ENCODE measurements at regions not wholly inside any gene's neighbourhood (a gene's known extent, or its start where the extent isn't known, plus 50 kb on each side); places are given as distances from the start of the nearest gene placed in this dataset.
"Not testable (repeated sequence)": the region's sequence is repeated elsewhere in the genome, so short reads cannot be mapped to it uniquely, and the experiment has no call there.

GRCh38 chr11:122439866-122440810 lies 215.4 kb upstream of the UBASH3B start:
- FAIRE-seq: no peak

GRCh38 chr11:122436188-122436555 lies 219.3 kb upstream of the UBASH3B start:
- no peak for FAIRE-seq

DNA sequence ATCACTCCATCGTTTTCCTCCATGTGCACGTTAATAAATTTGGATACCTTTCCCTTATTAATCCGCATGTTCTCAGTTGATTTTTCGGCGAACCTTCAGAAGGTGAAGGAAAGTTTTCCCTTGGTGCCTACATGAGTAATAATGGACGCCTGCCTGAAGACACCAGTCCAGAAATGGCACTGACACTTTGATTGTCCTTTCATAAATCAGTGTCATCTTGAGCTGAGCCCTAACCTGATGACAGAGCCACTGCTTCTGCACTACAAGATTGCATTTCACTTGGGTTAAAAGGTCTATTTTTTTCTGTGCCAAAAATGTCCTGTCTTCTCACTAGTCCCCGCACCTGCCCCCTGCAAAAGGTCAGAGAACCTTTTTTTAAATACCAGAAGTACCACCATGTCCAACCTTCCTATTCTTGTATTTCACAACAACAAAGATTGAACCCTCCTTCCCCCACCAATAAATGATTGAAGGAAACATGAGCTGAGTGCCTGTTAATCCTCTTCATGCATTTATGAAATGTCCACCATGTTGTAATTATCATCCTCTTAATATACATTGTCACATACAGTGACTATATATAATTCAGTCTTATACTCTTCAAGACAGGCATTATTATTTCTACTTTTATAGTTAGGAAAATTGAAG lies 219.9 kb upstream of the UBASH3B start:
- no peak for FAIRE-seq

DNA sequence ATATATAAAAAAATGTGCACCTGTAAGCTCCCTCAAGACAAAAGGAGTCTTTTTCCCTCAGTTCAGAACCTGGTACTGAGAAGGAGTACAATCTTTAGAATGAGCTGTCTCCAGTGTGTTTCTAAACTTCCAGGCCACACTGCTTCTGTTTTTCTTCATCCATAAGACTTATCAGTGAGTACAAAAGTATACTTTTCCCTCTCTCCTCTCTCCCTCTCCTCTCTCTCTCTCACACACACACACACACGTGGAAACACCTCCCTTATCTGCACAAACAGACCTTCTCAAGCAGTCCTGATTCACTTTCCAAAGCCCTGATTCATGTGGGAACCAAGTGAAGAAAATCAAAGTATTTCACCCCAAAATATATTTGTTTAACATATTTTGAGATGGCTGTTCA lies 220.7 kb upstream of the UBASH3B start:
- FAIRE-seq: no peak

DNA sequence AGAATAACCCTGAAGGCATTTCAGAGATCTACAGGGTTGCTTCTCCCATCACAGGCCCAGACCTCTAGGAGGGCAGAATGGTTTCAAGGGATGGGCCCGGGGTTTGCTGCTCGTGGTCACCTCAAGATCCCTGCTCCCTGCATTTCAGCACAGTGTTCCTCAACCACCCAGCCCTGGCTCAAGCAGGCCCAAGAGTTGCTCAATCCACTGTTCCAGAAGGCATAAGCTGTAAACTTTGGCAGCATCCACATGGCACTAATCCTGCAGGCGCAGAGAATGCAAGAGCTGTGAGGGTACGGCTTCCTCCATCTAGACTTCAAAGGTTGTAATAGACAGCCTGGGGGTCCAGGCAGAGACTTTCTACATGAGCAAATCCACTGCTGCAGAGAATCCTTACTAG lies 225.0 kb upstream of the UBASH3B start:
- FAIRE-seq: no peak

- no peak for FAIRE-seq
These were observed 229.4 kb upstream of the UBASH3B start for GRCh38 chr11:122426073-122426472.

- FAIRE-seq: no peak
These were observed 230.9 kb upstream of the UBASH3B start for GRCh38 chr11:122424636-122425035.

GRCh38 chr11:122423886-122424285 lies 231.6 kb upstream of the UBASH3B start:
- no peak for FAIRE-seq

GRCh38 chr11:122423273-122423672 lies 232.2 kb upstream of the UBASH3B start:
- FAIRE-seq: no peak

DNA sequence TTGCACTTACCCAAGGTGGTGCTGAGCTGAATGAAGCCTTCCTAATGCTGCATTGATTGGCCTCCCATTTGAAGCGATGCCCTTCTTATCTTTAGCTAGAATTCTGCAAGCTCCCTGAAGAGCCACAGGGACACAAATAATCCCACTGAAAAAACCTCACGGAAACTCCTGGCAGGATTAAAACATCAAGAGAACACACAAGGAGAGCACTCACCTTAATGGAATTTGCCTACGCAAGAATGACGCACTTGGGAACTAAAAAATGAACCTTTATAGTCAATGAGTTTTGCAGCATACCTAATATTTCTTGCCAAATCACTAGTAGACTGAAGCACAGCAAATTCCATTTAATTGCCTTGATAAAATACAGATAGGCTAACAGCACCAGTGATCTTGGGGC lies 232.8 kb upstream of the UBASH3B start:
- no peak for FAIRE-seq

GRCh38 chr11:122421702-122422101 lies 233.8 kb upstream of the UBASH3B start:
- FAIRE-seq: no peak

GRCh38 chr11:122418032-122418431 lies 237.5 kb upstream of the UBASH3B start:
- FAIRE-seq: no peak

DNA sequence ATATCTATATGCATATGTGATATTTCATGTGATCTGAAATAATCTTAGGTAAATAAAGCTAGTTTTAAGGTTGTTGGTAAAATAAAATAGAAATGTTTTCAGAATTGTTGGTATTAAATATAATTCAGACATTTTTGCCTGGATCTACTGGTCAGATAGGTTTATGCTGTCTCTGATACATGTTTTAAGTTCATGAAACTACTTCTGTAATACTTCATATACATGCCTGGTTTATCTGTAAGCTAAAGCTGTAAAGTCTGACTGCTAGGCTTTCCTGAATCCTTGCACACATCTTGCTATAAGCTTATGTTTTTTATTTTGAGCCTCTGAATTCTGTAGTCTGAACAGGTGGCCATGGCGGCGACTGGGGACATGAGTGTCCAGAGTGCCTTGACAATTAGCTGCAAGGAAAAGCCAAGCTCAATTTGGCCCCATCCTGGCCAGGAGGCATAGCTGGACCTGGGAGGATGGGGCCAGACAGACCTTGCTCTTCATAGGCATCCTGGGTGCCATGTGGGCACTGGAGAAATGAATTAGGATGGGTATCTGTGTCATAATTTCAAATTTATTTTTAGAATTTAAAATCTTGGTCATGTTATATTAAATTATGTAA lies 241.0 kb upstream of the UBASH3B start:
- no peak for FAIRE-seq

DNA sequence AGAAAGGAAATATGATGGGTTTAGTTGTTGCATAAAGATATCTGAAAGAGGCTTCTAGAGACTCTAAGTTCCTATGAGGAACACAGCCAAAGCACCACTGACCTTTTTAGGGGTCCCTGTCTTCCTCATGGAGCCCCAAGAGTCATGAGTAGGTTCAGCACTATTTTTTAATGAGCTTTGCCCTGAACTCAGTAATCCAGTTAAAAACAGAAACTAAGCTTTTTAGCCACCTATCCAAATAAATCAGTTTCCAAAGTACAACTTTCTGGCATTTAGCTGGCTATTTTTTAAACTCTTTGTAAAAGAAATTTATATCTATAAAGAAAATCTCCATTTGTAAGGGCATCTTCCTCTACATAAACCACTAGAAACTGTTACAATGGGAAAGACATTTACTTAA lies 241.8 kb upstream of the UBASH3B start:
- no peak for FAIRE-seq

DNA sequence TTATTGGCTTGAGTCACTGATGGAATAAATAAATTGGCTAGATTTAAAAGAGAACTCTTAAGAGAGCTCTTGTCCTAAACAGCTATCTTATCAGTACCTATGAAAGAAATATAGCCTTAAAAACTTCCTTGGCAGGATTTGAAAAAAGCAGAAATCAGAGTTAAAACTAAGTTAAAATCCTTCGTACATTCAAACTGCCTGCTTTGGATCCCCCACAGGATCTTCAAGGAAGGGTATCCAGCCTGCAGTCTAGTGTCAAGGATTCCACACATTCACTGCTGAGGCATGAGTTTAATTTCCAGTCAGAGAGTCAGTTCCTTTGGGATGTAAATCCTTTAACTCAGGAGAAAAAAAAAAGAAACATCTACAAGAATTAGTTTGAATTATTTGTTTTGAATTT lies 242.9 kb upstream of the UBASH3B start:
- FAIRE-seq: no peak

- no peak for FAIRE-seq
These were observed 249.1 kb upstream of the UBASH3B start for GRCh38 chr11:122406466-122406865.

DNA sequence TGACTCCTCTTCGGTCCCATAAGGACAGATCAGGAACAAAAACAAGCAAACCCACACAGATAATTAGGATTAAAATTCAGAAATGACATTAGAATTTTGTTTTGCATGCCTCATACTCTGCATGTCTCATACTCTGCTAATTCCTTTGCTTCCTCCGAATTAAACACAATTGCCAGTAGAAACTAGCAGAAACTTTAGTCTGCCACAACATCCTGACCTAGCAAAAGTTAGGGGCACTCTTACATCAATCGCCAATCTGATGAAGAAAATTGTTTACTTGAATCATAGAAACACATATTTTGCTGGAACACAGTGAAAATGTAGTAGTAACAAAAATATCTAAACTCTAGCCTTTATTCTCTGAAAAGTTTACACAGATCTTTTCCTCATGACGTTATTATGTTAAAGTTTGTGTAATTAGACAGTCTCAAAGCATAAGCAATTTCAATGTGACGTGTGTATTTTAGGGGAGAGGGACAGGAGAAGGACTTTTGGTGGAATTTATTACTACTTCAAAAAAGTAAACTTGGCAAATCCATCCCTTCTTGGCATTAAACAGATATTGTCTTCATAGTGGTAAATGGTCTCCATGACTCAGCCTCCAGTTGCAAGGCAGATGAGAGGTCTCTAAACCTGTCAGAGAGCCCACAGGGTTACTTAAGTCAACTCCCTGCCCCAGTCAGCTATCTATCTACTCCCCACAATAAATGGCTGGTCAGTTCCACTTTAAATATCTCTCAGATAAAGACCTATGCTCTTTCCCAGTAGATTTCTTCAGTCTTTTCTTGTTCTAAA lies 249.8 kb upstream of the UBASH3B start:
- no peak for FAIRE-seq

GRCh38 chr11:122404571-122404970 lies 251.0 kb upstream of the UBASH3B start:
- no peak for FAIRE-seq

DNA sequence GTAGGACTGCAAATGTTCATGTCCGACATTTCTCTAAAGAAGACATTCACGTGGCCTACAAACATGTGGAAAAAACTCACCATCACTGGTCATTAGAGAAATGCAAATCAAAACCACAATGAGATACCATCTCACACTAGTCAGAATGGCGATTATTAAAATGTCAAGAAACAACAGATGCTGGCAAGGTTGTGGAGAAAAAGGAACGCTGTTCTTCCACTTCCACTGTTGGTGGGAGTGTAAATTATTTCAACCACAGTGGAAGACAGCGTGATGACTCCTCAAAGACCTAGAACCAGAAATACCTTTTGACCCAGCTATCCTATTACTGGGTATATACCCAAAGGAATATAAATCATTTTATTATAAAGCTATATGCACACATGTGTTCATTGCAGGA lies 253.9 kb upstream of the UBASH3B start:
- FAIRE-seq: not testable (repeated sequence)

- no peak for FAIRE-seq
These were observed 256.1 kb upstream of the UBASH3B start for GRCh38 chr11:122399375-122399774.

- no peak for FAIRE-seq
These were observed 256.7 kb upstream of the UBASH3B start for GRCh38 chr11:122398851-122399250.

DNA sequence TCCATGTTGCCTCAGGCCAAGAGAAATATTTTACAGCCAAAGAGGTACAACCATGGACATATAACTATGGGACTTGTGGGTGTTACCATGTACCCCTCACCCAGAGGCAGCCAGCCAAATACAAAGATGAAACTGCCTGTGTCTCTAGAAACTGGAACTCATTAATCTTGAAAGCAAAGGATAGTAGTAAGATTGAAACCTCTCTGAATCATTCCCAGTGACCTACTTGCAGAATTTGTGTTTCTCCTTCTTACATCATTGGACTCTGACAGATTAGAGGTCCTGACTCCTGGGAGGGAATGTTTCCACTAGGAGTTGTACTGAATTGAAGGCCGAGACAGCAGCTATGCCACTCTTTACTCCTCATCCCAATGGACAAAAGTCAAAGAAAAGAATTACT lies 257.4 kb upstream of the UBASH3B start:
- no peak for FAIRE-seq

DNA sequence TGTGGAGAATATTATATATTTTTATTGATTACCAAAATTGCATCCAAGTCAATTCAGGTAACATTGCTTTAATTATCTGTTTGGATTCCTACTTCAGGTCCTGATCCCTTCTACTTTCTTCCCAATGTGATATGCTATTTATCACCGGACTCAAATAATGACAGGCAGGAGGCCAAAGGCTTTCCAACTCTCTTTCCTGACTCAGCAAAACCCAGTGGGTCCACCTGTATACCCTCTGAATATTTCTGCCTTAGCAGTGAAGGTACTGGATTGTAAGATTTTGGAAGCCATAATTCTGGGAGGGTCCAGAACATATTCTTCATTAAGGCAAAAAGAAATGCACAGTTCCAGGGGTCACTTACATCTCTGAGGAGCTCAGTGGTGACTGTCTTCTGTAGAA lies 260.2 kb upstream of the UBASH3B start:
- FAIRE-seq: no peak

Data from islet of Langerhans (tissue), 1 donor.